HG02885 (cell line): ENCODE measurements at regions not wholly inside any gene's neighbourhood (a gene's known extent, or its start where the extent isn't known, plus 50 kb on each side); places are given as distances from the start of the nearest gene placed in this dataset.

Experiments
- ATAC-seq: cut with Tn5 transposase; IDR thresholded peaks from one replicate; pipeline ENCODE4 v1.9.1; 2021; ENCODE audit warnings: mild to moderate bottlenecking; ENCODE audit not compliant: unreplicated experiment, poor library complexity

GRCh38 chr11:116698080-116698479 is 74.7 kb downstream of the BUD13 start:
- no peak for ATAC-seq

- ATAC-seq: no peak
These were observed 75.1 kb downstream of the BUD13 start for GRCh38 chr11:116697639-116698038.

- ATAC-seq: no peak
These were observed 75.8 kb downstream of the BUD13 start for GRCh38 chr11:116697011-116697410.

GRCh38 chr11:116696381-116696941 is 76.3 kb downstream of the BUD13 start:
- ATAC-seq: no peak

- ATAC-seq: no peak
These were observed 77.0 kb downstream of the BUD13 start for GRCh38 chr11:116695657-116696254.

- ATAC-seq: no peak
These were observed 77.8 kb downstream of the BUD13 start for GRCh38 chr11:116694815-116695590.

- no peak for ATAC-seq
These were observed 78.5 kb downstream of the BUD13 start for GRCh38 chr11:116694349-116694725.

GRCh38 chr11:116693593-116694348 is 79.0 kb downstream of the BUD13 start:
- ATAC-seq: no peak

GRCh38 chr11:116693102-116693570 is 79.7 kb downstream of the BUD13 start:
- no peak for ATAC-seq

GRCh38 chr11:116692318-116693101 is 80.3 kb downstream of the BUD13 start:
- ATAC-seq: no peak

- peak; percentile 62 for ATAC-seq
These were observed 81.0 kb downstream of the BUD13 start for GRCh38 chr11:116691771-116692177.

GRCh38 chr11:116690611-116691010 is 82.2 kb downstream of the BUD13 start:
- no peak for ATAC-seq

- ATAC-seq: no peak
These were observed 83.2 kb downstream of the BUD13 start for GRCh38 chr11:116689413-116690127.

- ATAC-seq: no peak
These were observed 84.6 kb downstream of the BUD13 start for GRCh38 chr11:116688202-116688540.

GRCh38 chr11:116687458-116688201 is 85.2 kb downstream of the BUD13 start:
- ATAC-seq: no peak

- no peak for ATAC-seq
These were observed 85.9 kb downstream of the BUD13 start for GRCh38 chr11:116686866-116687265.

GRCh38 chr11:116683982-116684381 is 88.8 kb downstream of the BUD13 start:
- ATAC-seq: no peak

- no peak for ATAC-seq
These were observed 92.2 kb downstream of the BUD13 start for GRCh38 chr11:116680349-116681125.
